Epithelial cell of prostate (primary cell): ENCODE measurements at regions not wholly inside any gene's neighbourhood (a gene's known extent, or its start where the extent isn't known, plus 50 kb on each side); places are given as distances from the start of the nearest gene placed in this dataset.
A peak's percentile ranks its signal among the peaks of the same experiment; 100 is the strongest.
"Not testable (repeated sequence)": the region's sequence is repeated elsewhere in the genome, so short reads cannot be mapped to it uniquely, and the experiment has no call there.

Experiments used
- DNase-seq: peaks from one replicate; pipeline ENCODE4 v3.0.0-alpha.2; 2011; ENCODE audit warnings: low read depth, low spot score
- H3K27ac ChIP-seq: fragments of 450-650 bp; 2 replicates; pipeline ENCODE4 v1.5.1; 2017; ENCODE audit warnings: mild to moderate bottlenecking

DNA sequence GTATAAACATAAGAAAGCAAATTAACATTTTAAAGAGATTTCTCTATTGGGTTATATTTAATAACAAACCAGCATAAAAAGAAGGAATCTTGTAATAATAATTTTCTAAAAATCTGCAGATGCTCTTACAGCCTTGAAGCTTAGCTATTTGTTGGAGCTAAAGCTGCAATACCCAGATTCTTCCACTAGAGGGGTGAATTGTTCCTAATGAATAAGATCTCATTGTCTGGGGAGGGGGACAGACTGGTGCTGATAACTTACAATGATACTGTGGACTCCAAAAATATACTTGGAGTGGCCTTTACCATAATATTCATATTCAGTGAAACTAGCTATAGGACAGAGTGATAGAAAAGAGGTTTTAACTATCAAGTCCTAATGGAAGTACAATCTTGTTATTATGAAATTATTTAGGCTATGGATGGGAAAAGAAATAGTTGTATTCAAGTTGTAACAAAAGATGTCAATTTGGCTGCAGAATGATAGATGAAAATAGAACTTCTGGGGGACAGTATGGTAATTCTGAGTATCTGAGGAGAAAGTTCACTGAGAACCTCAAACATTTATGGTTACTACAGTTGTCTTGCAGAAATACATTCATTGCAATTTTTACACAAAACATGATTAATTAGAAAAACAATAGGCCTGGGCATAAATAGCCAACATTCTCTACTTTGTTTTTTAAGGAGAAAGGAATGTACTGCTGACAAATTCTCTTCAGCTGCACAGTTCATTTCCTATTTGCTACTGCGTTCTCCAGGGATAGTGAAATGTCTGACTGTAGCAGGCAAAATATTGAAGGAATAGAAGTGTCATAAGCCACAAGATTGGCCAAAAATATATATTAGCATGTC, 443.3 kb downstream of the GBA3 start:
- peak; percentile 3 for DNase-seq
- H3K27ac ChIP-seq = no peak overlapping the region

DNA sequence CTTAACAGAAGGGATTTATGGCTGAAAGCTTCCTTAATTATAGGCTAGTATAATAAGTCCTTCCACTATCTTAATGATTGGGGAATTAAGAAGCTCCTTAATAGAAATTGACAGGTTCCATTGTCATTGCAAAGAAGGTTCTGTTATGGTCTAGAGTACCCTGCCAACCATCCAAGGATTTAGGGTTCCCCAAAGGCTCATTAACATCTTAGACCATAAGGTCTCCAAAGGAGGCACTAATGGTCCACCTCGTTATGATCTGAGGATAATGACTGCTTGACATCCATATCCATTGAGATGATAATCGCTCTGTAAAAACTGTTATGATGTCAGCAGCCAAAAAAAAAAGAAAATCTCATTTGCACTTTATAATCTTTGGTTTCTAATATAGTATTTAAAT, 441.6 kb downstream of the GBA3 start:
- no peak overlapping the region for H3K27ac ChIP-seq
- no peak for DNase-seq

DNA sequence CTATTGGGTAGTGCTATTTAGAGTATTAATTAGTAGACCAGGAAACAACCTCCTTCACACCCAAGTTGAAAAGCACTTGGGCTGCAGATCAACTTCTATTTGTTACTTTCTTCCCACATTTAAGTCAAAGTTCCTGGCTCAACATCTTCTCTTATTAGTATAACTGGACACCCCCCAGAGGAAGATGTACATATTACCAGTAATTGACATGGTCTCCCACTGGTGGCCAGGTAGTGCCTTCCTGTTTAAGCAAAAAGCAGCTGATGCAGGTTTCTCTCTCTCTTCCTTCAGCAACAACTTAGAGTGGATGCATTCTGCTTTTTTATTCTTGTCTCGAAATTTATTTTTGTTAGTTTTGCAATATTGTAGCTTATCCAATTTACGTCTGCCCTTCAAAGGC, 438.1 kb downstream of the GBA3 start:
- no peak for DNase-seq

DNA sequence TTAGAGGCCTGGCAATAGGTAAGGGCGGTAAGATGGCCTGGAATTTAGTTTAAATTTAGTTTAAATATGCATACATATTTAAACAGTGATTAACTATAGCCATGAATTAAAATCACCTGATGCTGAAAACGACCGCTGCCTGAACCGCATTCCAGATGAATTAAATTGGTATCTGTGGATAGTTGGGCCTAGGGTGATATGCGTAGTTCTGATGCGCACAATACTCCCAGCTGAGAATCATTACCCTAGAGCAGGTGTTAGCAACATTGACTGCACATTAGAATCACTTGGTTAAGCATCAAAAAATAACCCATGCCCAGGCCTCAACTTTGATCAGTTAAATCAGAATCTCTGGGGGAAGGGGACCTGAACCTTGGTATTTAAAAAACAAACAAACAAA, 432.4 kb downstream of the GBA3 start:
- no peak for DNase-seq
- H3K27ac ChIP-seq = no peak overlapping the region

More for the DNA sequence above, 438.1 kb downstream of the GBA3 start:
- H3K27ac ChIP-seq = no peak overlapping the region

DNA sequence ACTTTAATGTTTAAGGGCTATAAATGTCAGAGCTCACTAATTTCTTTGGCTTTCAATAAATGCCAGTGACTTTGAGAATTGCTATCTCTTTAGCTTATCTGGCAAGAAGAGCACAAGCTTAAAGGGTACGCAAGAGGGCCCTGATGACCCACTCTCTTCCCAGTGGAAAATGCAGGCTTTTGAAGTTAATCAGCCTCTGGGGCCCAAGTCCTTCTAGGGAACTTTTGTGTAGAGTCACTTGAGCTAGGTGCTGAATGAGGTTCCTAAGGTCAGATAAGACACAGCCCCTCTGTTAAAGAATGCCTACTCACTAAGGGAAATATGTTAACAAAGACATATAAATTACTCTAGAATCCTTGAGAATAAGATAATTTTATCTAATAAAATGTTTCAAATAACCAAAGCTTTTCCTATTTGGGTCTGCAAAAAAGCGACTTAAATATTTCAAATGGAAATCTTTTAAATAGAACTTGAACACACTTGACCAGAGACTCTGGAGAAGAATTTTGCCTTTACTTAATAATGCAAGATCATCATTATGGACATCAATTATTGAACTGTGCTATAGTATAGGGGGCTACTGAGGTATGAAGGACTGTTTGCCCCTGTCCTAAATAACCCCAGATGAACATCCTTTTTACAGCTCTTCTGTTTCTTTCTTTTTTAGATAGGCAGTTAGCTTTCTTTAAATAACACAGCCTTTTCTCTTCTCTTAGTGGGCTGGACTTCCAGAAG, 430.1 kb downstream of the GBA3 start:
- no peak for DNase-seq
- H3K27ac ChIP-seq = no peak overlapping the region

DNA sequence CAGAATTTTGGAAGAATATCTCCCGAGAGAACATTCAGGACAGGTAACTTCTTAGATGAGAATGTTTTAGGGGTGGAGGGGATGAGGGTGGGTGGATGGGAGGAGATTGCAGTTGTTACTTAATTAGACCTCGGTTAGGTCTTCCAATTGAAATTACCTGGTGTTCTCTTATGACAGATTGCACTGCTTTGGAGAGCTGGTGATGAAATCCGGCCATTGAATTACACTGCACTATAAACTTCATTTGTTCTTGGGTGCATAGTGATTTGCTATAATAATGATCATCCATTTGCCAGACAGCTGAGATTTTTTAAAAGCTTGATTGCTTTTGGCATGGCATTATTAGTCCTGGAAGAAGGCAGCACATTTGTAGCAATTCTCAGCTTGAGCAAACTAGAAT, 427.6 kb downstream of the GBA3 start:
- no peak for DNase-seq
- H3K27ac ChIP-seq = no peak overlapping the region

DNA sequence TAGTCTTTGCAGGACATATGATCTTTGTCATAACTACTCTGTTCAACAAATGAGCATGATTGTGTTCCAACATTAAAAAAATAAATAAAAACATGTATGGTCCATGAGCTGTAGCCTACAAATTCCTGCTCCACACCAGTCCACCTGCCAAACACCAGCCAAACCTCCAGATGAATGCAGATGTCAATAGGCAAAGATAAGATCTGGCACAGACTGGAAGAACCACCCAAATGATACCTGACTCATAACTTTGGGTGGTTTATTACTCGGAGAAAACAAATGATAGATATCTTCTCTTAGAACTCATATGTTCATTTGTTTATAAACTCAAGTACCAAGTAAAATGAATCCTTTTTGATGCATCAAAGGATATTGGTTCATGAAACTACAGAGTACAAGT, 425.1 kb downstream of the GBA3 start:
- H3K27ac ChIP-seq = no peak overlapping the region
- DNase-seq = no peak

DNA sequence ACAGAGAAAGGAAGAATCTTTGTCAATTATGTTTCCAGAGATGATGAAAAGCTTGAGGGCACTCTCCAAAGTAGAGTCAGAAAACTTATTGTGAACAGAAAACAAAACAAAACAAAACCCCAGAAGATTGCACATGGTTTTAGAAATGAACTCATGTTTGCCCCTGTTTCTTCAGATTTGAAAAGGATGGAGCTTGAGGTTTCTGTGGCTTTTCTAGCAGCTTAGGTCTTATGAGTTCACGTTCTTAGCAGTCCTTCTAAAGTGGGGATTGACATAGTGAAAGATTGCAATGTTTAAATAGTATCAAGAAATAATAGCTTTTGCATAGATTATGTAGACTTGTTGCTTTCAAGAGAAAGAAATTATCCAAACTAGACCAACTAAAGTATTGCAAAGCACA, 421.8 kb downstream of the GBA3 start:
- H3K27ac ChIP-seq = no peak overlapping the region
- no peak for DNase-seq

DNA sequence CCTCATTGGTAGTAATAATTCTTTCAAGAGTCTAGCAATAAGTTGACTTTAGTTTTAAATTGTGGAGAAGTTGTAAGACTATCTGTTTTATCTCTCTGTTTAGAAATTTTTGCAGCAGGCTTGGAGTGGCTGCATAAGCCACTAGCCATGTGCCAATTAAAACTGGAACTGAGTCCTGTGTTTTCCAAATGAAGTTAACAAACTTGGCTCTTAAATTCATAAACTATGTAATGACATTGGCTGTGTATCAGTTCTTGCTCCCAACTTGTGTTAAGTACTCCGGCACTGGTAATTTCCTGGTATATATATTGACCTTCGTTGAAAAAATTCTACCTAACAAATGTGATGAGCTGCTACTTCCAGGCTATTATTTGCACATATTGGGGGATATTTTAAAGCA, 420.4 kb downstream of the GBA3 start:
- DNase-seq = no peak
- H3K27ac ChIP-seq = no peak overlapping the region

DNA sequence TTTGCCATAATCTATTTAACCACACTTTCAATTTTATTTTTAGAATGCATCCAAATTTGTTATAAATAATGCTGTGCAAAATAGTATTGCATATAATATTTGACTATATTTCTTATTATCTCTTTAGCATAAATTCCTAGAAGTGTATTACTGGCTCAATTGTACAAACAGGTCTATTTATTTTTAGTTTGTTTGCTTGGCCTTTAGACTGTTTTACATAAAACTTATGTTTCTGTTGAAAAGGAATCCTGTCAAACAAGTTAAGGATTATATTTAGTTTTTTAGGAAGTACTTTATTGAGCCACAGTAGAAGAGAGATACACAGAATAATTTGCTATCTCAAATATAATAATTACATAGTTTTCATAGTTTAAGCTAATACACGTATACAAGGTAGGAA, 413.8 kb downstream of the GBA3 start:
- no peak overlapping the region for H3K27ac ChIP-seq
- no peak for DNase-seq

DNA sequence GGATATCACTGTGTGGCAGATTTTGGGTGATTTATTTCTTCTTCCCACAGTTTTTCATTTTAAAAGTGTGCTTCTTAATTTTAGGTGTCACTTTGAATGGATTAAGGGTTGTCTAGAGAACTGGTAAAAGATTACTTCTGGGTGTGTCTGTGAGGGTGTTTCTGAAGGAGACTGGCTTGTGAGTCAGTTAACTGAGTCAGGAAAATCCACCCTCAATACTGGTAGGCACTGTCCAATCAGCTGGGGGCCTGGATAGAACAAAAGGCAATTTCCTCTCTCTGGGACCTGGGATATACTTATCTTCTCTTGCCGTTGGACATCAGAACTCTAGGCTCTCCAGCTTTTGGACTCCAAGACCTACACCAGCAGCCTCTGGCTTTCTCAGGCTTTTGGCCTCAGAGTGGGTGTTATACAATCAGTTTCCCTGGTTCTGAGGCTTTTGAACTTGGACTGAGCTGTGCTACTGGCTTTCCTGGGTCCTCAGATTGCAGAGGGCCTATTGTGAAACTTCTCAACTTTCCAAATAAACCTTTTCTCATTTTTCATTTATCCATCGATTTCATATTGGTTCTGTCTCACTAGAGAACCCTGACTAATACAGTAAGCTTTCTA, 413.1 kb downstream of the GBA3 start:
- H3K27ac ChIP-seq = no peak overlapping the region
- no peak for DNase-seq

DNA sequence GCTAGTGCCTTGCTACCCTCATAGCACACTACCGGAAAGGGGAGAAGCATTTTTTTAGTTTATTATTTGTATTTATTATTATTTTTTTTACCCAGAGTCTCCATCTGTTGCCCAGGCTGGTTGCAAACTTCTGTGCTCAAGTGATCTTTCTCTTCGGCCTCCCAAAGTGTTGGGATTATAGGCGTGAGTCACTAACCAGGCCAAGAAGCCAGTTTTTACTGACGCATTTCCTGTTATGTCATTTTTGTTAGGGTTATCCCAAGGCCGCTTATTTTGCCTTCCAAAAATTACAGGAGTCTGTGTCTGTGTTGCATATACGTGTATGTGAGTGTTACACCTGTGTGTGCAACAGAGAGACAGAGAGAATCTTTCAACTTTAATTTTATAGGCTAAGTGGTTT, 404.5 kb downstream of the GBA3 start:
- no peak for DNase-seq
- no peak overlapping the region for H3K27ac ChIP-seq

DNA sequence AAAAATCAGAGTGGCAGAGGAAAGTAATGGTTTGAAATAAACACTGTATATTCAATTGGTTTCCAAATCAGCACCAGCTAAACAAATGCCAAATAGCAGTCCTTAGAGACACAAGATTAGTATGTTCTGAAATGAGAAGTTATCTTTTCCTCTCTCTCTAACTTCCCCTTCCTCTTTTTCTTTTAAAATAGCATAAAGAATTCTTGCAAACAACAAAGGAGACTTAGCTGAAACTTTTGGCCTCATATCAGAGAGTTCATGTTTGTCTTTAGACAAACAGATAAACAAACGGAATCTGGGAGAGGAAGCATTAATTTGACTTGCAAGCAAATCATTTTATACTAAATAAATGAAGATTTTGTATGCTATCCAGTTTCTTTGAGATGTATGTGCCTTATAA, 399.0 kb downstream of the GBA3 start:
- H3K27ac ChIP-seq = no peak overlapping the region
- no peak for DNase-seq

DNA sequence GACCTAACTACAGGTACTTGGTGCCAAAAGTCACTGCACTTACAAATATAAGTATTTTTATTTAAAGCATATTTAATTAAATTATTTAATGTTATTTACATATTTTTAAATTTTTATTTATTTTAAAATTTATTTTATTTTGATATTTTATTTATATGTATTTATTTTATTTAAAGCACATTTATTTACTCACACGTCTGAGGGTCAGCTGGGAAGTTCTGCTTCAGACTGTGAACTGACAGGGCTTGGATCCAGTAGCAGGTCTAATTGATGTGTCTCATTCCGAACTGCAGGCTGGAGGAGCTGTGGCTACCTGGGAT, 392.5 kb downstream of the GBA3 start:
- no peak overlapping the region for H3K27ac ChIP-seq
- no peak for DNase-seq

DNA sequence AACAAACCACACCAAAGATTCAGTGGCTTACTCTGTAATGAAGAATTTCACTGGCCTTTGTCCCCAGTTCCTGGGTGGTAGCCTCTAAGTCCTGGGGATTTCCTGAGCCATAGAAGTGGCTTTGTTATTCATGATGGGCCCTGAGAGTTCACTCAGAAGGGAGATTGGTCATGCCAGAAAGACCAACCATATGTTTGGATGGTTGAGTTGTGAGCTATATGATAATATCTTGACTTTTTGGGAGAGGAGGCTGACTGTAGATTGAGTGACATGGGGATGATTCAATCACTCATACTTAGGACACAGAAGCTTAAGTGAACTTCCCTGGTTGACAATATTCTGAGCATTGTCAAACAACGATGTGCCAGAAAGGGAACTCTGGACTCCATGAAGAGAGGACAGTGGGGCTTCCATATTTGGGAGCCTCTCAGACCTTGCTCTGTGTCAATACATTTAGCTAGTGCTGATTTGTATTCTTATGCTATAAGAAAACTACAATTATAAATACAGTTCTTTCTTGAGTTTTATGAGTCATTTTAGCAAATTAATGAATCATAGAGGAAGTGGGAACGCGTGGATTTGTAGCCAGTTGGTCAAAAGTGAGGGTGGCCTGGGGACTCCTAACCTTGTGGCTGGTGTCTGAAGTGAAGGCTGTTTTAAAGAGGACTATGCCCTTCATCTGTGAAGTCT, 392.0 kb downstream of the GBA3 start:
- H3K27ac ChIP-seq = peak overlapping the region; percentile 25
- no peak for DNase-seq

DNA sequence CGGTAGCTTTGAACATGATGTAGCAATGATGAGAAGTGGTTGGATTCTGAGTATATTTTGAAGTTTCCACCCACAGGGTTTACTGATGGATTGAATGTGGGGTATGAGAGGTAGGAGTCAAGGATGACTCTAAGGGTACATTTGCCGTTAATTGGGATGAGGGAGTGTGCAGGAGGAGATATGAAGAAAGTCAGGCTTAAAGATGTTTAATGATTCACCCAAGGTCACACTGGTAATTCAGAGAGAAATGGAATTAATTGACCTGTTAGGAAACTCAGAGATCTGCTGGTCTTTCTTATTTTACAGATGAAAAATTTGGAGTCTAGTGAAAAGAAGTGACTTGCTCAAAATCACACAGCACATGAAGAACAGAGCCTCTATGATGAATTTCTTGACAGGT, 390.7 kb downstream of the GBA3 start:
- no peak overlapping the region for H3K27ac ChIP-seq
- no peak for DNase-seq

DNA sequence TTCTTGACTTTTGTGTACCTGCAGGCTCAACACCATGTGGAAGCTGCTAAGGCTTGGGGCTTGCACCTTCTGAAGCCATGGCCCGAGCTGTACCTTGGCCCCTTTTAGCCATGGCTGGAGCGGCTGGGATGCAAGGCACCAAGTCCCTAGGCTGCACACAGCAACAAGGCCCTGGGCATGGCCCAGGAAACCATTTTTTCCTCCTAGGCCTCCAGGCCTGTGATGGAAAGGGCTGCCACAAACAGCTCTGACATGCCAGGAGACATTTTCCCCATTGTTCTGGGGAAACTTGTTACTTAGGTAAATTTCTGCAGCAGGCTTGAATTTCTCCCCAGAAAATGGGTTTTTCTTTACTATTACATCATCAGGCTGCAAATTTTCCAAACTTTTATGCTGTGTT, 387.4 kb downstream of the GBA3 start:
- not testable (repeated sequence) for DNase-seq, H3K27ac ChIP-seq

DNA sequence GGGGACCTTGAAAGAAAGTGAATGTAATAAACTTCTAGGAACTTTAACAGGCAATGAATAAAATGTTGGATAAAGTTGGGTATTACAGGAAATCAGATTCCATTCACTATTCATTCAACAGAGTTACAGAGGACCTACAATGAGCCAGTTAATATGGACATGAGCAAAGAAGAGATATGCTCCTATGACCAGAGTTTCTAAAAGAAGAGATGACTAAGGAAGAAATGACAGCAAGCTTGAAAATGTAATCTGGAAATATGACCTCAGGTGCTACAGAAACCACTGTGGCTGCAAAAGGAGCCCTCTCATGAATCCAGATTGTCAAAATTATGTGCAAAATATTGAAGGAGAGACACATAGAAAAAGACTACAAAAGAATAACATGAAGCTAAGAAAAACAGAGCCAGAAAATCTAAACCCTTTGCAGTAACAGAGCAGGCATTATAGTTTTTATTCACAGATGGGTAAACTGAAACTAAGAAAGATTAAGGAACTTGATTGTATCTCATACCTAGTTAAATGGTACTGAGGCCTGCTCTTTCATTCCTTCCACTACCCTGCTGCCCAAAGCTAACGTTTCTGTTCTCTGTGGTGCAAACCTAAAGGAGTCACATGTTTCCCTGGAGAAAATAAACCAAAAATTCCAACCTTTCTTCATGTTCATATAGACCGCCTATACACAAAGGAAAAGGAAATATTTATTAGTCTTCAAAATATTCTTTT, 378.3 kb downstream of the GBA3 start:
- no peak overlapping the region for H3K27ac ChIP-seq
- DNase-seq = no peak

DNA sequence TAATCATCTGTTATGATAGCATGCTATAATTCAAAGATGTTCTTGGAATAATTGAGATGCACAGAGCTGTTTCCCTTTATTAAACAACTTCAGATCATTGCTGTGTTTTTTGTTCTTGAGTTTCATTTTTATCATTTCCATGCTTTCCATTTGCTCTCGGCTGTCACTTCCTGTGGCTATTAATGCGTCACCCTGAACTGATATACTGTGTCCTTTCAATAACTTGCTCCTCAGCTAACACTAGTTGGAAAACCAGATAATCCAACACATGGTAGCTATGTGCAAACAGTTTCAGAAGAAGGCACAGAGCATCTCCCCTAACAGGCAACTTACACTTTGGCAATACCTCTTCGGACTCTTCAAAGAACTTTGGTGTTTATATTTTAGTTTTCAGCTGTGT, 376.0 kb downstream of the GBA3 start:
- no peak for DNase-seq
- no peak overlapping the region for H3K27ac ChIP-seq

DNA sequence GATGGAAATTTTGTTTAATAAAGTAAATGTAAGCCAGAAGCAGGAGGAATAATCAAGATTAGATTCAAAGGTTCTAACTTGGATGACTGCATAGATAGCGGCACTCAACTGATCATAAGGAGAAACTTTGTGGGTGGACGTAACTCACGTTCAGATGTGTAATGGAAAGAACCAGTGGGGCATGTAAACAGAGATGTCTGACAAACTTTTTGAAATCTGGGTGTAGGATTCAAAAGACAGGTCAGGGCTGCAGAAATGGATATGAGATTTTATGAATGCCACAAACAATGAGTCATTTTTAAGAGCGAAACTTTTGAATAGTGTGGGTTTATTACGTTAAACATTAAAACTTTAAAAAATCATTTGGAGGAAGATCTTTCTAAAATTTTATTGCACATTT, 375.6 kb downstream of the GBA3 start:
- DNase-seq = no peak
- no peak overlapping the region for H3K27ac ChIP-seq
